ENCODE measurements at regions not wholly inside any gene's neighbourhood (a gene's known extent, or its start where the extent isn't known, plus 50 kb on each side); places are given as distances from the start of the nearest gene placed in this dataset.

DNA sequence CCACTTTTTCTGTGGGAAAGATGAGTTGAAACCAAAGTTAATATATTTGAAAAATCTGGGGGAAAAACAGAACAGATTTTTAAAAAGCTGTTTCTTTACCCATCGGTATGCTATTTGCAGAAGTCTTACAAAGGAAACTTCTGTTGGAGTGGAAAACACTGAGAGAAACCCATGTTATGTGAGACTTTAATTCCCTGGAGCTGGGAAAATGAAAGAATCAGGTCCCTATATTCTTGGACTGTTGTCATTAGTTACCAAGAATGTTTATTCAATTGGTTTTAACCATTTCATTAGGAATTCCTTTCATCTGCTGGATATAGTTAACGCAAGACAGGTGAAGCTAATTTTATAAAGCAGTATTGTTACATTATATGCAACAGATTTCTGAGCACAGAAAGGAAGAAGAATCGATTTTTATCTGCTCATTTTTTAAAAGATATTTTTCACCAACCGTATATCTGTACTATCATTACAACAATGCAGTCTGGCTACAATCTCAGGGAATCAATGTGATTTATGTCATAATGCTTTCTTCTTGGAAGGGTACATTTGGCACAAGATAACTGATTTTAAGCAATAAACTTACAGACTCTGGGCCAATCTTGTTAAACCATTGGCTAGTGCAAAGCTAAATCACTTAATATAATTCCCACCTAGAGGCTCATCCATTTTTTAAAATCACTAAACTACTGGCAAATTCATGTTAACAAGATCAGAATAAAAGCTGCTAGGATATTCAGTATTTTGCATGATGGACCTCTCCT lies 170.0 kb downstream of the MOXD1 start:
- H3K4me3 ChIP-seq, result no peak overlapping the region
- no peak overlapping the region for H3K27ac ChIP-seq
- H3K4me1 ChIP-seq, result peaks cover 11% of the 10 kb centered on the region
- DNase-seq (ENCODE audit: extremely low spot score in 2 of 2), result no peak
- TF ChIP-seq POLR2A (IDR thresholded peaks at IDR 0.05) (no peak), POLR2AphosphoS5 (IDR thresholded peaks at IDR 0.05; ENCODE audit: insufficient read depth in 1 of 2, low read depth in 1 of 2) (no peak)
- TF ChIP-seq, protein P1, sequence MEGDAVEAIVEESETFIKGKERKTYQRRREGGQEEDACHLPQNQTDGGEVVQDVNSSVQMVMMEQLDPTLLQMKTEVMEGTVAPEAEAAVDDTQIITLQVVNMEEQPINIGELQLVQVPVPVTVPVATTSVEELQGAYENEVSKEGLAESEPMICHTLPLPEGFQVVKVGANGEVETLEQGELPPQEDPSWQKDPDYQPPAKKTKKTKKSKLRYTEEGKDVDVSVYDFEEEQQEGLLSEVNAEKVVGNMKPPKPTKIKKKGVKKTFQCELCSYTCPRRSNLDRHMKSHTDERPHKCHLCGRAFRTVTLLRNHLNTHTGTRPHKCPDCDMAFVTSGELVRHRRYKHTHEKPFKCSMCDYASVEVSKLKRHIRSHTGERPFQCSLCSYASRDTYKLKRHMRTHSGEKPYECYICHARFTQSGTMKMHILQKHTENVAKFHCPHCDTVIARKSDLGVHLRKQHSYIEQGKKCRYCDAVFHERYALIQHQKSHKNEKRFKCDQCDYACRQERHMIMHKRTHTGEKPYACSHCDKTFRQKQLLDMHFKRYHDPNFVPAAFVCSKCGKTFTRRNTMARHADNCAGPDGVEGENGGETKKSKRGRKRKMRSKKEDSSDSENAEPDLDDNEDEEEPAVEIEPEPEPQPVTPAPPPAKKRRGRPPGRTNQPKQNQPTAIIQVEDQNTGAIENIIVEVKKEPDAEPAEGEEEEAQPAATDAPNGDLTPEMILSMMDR (IDR thresholded peaks at IDR 0.05), result no peak
- H3K27me3 ChIP-seq, result no peaks in the 10 kb centered on the region
- no peaks in the 10 kb centered on the region for H3K36me3 ChIP-seq
- no peaks in the 10 kb centered on the region for H3K9me3 ChIP-seq
- intact Hi-C loops (cut with DNase I), result no loop called here

DNA sequence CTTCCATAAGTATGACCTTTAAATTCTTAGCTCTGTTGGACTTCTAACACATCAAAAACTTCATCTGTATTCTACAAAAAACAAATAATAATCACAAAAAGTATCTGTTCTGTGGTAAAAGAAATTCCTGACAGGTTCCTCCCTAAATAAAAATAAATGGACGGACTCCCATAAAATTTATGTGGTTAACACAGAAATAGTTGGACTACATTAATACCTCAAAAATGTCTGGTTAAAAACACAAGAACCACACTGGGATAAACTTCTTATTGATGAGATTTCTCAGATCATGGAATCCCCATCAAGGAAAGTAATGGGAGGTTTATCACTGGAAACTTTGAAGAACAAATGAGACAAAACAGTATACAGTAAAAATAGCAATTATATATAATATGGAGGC lies 172.4 kb downstream of the MOXD1 start:
- TF ChIP-seq, protein P1 (IDR thresholded peaks at IDR 0.05), result no peak
- TF ChIP-seq POLR2AphosphoS5 (IDR thresholded peaks at IDR 0.05; ENCODE audit: insufficient read depth in 1 of 2, low read depth in 1 of 2) (no peak), POLR2A (IDR thresholded peaks at IDR 0.05) (no peak)
- no peak for DNase-seq (ENCODE audit: extremely low spot score in 2 of 2)
- Histone ChIP-seq H3K9me3 (no peaks in the 10 kb centered on the region), H3K36me3 (no peaks in the 10 kb centered on the region), H3K27ac (no peak overlapping the region), H3K4me3 (no peak overlapping the region), H3K4me1 (peaks cover 11% of the 10 kb centered on the region), H3K27me3 (no peaks in the 10 kb centered on the region)
- intact Hi-C loops (cut with DNase I), result no loop called here

DNA sequence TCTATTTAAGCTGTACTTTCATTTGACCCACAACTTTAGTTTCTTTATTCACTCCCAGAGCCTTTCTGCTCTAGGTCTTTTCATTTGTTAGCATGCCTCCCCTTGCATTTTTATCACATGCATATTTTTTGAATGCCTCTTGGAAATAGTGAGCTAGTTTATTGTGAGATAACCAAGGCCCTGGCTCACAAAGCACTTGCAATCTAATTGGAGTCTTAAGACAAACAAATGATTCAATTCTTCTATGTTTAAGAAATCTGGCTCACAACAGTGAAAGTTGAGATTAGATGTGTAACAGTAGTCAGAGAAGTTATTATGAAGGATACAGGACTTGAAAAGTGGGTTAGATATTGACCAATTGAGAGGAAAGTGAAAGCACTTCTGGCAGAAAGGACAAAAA lies 173.4 kb downstream of the MOXD1 start:
- DNase-seq (ENCODE audit: extremely low spot score in 2 of 2), result no peak
- TF ChIP-seq, protein P1 (IDR thresholded peaks at IDR 0.05), result no peak
- TF ChIP-seq POLR2AphosphoS5 (IDR thresholded peaks at IDR 0.05; ENCODE audit: insufficient read depth in 1 of 2, low read depth in 1 of 2), result no peak
- no peak for TF ChIP-seq POLR2A (IDR thresholded peaks at IDR 0.05)
- intact Hi-C loops (cut with DNase I), result no loop called here
- H3K9me3 ChIP-seq, result no peaks in the 10 kb centered on the region
- H3K4me3 ChIP-seq, result no peak overlapping the region
- H3K27ac ChIP-seq, result no peak overlapping the region
- peaks cover 11% of the 10 kb centered on the region for H3K4me1 ChIP-seq
- H3K36me3 ChIP-seq, result no peaks in the 10 kb centered on the region
- H3K27me3 ChIP-seq, result no peaks in the 10 kb centered on the region

DNA sequence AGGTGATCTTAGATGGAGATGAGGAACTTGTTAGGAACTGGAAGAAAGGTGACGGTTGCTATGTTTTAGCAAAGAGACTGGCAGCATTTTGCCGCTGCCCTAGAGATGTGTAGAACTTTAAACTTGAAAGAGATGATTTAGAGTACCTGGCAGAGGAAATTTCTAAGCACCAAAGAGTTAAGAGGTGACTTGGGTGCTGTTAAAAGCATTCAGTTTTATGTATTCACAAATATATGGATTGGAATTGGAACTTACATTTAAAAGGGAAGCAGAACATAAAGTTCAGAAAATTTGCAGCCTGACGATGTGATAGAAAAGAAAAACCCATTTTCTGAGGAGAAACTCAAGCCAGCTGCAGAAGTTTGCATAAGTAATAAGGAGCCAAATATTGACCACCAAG lies 176.3 kb downstream of the MOXD1 start:
- intact Hi-C loops (cut with DNase I), result no loop called here
- Histone ChIP-seq H3K9me3 (no peaks in the 10 kb centered on the region), H3K4me1 (no peaks in the 10 kb centered on the region), H3K4me3 (no peak overlapping the region), H3K36me3 (no peaks in the 10 kb centered on the region), H3K27ac (no peak overlapping the region), H3K27me3 (no peaks in the 10 kb centered on the region)
- no peak for DNase-seq (ENCODE audit: extremely low spot score in 2 of 2)
- no peak for TF ChIP-seq POLR2A (IDR thresholded peaks at IDR 0.05)
- TF ChIP-seq POLR2AphosphoS5 (IDR thresholded peaks at IDR 0.05; ENCODE audit: insufficient read depth in 1 of 2, low read depth in 1 of 2), result no peak
- TF ChIP-seq, protein P1 (IDR thresholded peaks at IDR 0.05), result no peak

DNA sequence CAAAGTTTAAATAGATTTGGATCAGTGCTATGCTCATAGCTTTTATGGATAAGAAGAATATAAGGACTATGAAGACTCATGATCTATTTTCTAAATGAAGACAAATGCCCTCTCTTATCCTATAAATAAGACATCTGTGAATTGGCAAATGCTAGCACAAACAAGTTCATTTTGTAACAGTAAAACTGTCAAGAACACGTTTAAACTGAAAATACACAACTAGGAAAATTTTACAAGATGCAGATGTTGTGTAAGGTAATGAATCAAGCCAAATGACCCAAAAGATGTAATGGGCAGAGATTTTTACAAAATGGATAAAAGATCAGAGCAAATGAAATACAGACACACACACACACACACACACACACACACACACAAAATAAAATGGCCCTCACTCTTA lies 180.5 kb downstream of the MOXD1 start:
- no peaks in the 10 kb centered on the region for H3K36me3 ChIP-seq
- intact Hi-C loops (cut with DNase I), result no loop called here
- H3K27ac ChIP-seq, result no peak overlapping the region

More for the DNA sequence above, 180.5 kb downstream of the MOXD1 start:
- H3K27me3 ChIP-seq, result no peaks in the 10 kb centered on the region
- H3K9me3 ChIP-seq, result no peaks in the 10 kb centered on the region
- H3K4me1 ChIP-seq, result no peaks in the 10 kb centered on the region
- no peak for DNase-seq (ENCODE audit: extremely low spot score in 2 of 2)
- TF ChIP-seq POLR2A (IDR thresholded peaks at IDR 0.05) (no peak), POLR2AphosphoS5 (IDR thresholded peaks at IDR 0.05; ENCODE audit: insufficient read depth in 1 of 2, low read depth in 1 of 2) (no peak)
- TF ChIP-seq, protein P1 (IDR thresholded peaks at IDR 0.05), result no peak
- no peak overlapping the region for H3K4me3 ChIP-seq

Measured in vagina (tissue), 2 donors.